ENCODE measurements at regions not wholly inside any gene's neighbourhood (a gene's known extent, or its start where the extent isn't known, plus 50 kb on each side); places are given as distances from the start of the nearest gene placed in this dataset.

- no peak for TF ChIP-seq RARB (CRISPR knock-in tag; IDR thresholded peaks at IDR 0.05)
- no peak for TF ChIP-seq ZFP3 (CRISPR knock-in tag; IDR thresholded peaks at IDR 0.05)
- no peak for TF ChIP-seq SNAI2 (CRISPR knock-in tag; IDR thresholded peaks at IDR 0.05)
- TF ChIP-seq PATZ1 (CRISPR knock-in tag; IDR thresholded peaks at IDR 0.05; ENCODE audit: borderline replicate concordance), result no peak
- TF ChIP-seq TSHZ2 (CRISPR knock-in tag; IDR thresholded peaks at IDR 0.05), result no peak
- TF ChIP-seq PPARA (CRISPR knock-in tag; IDR thresholded peaks at IDR 0.05; ENCODE audit: borderline replicate concordance), result no peak
- no peak for TF ChIP-seq ZNF70 (CRISPR knock-in tag; IDR thresholded peaks at IDR 0.05)
- no peak for TF ChIP-seq ISL1 (CRISPR knock-in tag; IDR thresholded peaks at IDR 0.05)
These were observed 59.8 kb upstream of the PPP1R2C start for GRCh38 chrX:42837747-42838146.
